ENCODE measurements at regions not wholly inside any gene's neighbourhood (a gene's known extent, or its start where the extent isn't known, plus 50 kb on each side); places are given as distances from the start of the nearest gene placed in this dataset.

DNA sequence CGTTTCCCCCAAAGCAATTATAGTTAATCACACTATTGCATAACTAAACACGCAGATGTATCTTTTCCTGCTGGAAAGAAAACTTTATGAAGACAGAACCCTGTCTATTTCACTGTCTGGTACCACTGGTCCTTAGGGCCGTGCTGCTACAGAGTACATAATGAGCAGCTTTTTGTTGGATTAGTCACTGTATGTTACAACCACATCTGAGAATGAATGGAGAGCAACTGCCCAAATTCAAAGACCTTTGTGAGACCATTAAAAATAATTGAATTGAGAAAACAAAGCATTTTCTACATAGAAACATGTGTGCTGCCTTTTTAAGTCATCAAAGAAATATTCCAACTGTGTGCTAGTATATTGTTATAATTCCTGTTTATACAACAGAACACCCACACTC lies 111.3 kb upstream of the SORCS1 start:
- Histone ChIP-seq H3K4me1 (no peaks in the 10 kb centered on the region), H3K4me2 (no peak overlapping the region), H3K4me3 (no peak overlapping the region), H3K27ac (no peak overlapping the region), H3K9me3 (peaks cover 2% of the 10 kb centered on the region; the same call in 1 of the 3 replicates)
- FAIRE-seq, result no peak
- 1% methylated on average over 3 of the region's 3 CpGs for WGBS (ENCODE audit: missing lambda C conversion rate)
- CTCF ChIA-PET, result no interaction called here
- DNase-seq (ENCODE audit: low read depth in 1 of 2, low spot score in 1 of 2), result no peak
- ATAC-seq, result no peak
- POLR2A ChIA-PET, result no interaction called here
- TF ChIP-seq ZSCAN20 (CRISPR knock-in tag; IDR thresholded peaks at IDR 0.05), result no peak
- TF ChIP-seq CEBPB (IDR thresholded peaks at IDR 0.05), result no peak
- no peak for TF ChIP-seq KDM1A (IDR thresholded peaks at IDR 0.05; ENCODE audit: low read depth)

DNA sequence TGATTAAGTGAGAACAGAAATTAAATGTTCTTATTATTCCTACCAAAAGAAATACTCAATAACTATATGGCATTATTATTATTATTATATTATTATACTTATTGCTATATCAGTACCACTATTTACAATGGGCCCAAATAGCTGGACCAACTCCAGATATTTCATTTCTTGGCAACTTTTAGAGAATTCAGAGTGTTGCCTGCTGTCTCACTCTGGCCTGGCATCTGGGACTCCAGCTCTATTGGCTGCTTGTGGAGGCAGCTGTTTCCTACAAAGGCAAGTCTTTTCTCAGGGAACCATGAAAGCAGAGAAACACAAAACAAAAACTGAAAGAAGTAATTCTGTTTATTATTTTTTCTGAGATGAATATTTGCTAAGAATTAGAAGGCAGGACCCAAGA lies 105.1 kb upstream of the SORCS1 start:
- no peak for FAIRE-seq
- no peak overlapping the region for H3K4me3 ChIP-seq
- TF ChIP-seq, protein P1, sequence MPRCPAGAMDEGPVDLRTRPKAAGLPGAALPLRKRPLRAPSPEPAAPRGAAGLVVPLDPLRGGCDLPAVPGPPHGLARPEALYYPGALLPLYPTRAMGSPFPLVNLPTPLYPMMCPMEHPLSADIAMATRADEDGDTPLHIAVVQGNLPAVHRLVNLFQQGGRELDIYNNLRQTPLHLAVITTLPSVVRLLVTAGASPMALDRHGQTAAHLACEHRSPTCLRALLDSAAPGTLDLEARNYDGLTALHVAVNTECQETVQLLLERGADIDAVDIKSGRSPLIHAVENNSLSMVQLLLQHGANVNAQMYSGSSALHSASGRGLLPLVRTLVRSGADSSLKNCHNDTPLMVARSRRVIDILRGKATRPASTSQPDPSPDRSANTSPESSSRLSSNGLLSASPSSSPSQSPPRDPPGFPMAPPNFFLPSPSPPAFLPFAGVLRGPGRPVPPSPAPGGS (IDR thresholded peaks at IDR 0.05), result no peak
- TF ChIP-seq HOXB5 (CRISPR knock-in tag; IDR thresholded peaks at IDR 0.05) (no peak), POLR2A (IDR thresholded peaks at IDR 0.05; ENCODE audit: low read length) (no peak), NPAS2 (CRISPR knock-in tag; IDR thresholded peaks at IDR 0.05; ENCODE audit: borderline replicate concordance) (no peak), RCOR1 (IDR thresholded peaks at IDR 0.05; ENCODE audit: low read depth, low read length) (no peak), NR3C1 (IDR thresholded peaks at IDR 0.05) (no peak), MAFK (IDR thresholded peaks at IDR 0.05; ENCODE audit: partially characterized antibody) (no peak), MAZ (IDR thresholded peaks at IDR 0.05; ENCODE audit: borderline replicate concordance, low read depth, low read length) (no peak), RNF2 (IDR thresholded peaks at IDR 0.05; ENCODE audit: borderline replicate concordance, low read depth) (no peak)
- TF ChIP-seq, protein P2, sequence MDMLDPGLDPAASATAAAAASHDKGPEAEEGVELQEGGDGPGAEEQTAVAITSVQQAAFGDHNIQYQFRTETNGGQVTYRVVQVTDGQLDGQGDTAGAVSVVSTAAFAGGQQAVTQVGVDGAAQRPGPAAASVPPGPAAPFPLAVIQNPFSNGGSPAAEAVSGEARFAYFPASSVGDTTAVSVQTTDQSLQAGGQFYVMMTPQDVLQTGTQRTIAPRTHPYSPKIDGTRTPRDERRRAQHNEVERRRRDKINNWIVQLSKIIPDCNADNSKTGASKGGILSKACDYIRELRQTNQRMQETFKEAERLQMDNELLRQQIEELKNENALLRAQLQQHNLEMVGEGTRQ (IDR thresholded peaks at IDR 0.05), result no peak
- H3K27ac ChIP-seq, result no peak overlapping the region
- no peak overlapping the region for H3K4me2 ChIP-seq
- no peaks in the 10 kb centered on the region for H3K4me1 ChIP-seq
- no peaks in the 10 kb centered on the region for H3K9me3 ChIP-seq
- no peak for ATAC-seq
- POLR2A ChIA-PET, result no interaction called here
- CTCF ChIA-PET, result no interaction called here
- no peak for DNase-seq (ENCODE audit: low read depth in 1 of 2, low spot score in 1 of 2)

DNA sequence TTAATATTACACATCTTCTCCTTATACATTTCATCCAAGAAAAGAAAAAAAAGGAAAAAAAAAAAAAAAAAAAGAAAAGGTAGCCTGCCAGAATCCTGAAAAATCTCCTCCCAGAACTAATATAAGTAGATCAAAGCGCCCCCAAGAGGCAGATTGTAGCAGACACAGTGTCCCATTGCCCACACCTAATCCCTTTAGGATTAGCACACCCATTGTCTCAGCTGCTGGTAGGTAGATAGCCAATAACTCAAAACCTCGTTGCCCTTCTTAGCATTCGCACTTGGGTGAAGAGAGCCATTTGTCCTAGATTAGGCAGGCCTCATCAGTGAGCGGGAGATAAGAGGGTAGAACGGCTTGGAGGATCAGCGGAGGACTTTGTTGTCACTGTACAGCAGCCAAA lies 100.2 kb upstream of the SORCS1 start:
- 8% methylated on average over 6 of the region's 6 CpGs for WGBS (ENCODE audit: missing lambda C conversion rate)
- TF ChIP-seq TFCP2L1 (CRISPR knock-in tag; IDR thresholded peaks at IDR 0.05) (no peak), FOSB (CRISPR knock-in tag; IDR thresholded peaks at IDR 0.05) (no peak), KDM5A (IDR thresholded peaks at IDR 0.05) (no peak), HOXB13 (CRISPR knock-in tag; IDR thresholded peaks at IDR 0.05; ENCODE audit: low read depth) (no peak), EP300 (IDR thresholded peaks at IDR 0.05) (no peak)
- TF ChIP-seq, protein P2 (IDR thresholded peaks at IDR 0.05), result no peak
- Histone ChIP-seq H3K4me2 (no peak overlapping the region), H3K4me1 (no peaks in the 10 kb centered on the region), H3K4me3 (no peak overlapping the region), H3K27ac (no peak overlapping the region), H3K9me3 (no peaks in the 10 kb centered on the region)
- no peak for DNase-seq (ENCODE audit: low read depth in 1 of 2, low spot score in 1 of 2)
- ChIA-PET POLR2A (no interaction called here), CTCF (no interaction called here)
- FAIRE-seq, result no peak
- no peak for ATAC-seq

DNA sequence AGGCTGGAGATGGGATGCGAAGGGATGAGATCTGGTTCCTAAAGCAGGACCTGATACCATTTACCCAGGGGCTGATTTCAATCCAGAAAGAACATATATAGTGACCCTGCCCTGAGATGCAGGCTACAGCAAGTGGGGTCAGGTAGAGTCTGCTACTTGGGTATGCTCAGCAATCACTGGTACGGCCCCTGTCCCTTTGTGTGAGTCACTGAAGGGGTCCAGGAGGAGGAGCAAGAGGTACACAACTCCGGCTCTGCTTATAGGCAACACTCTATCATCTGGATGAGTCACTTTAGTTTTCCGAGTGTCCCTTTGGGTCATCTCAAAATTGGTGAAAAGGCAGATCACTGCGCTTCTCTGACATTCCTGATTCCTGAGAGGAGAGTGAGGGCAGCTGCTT lies 79.6 kb upstream of the SORCS1 start:
- WGBS (ENCODE audit: missing lambda C conversion rate), result 4% methylated on average over 5 of the region's 5 CpGs
- no peak overlapping the region for H3K27ac ChIP-seq
- no peaks in the 10 kb centered on the region; the same call in 2 of the 3 replicates for H3K9me3 ChIP-seq
- no peak overlapping the region for H3K4me2 ChIP-seq
- no peaks in the 10 kb centered on the region for H3K4me1 ChIP-seq
- ChIA-PET POLR2A (no interaction called here), CTCF (no interaction called here)
- TF ChIP-seq JUN (IDR thresholded peaks at IDR 0.05) (no peak), HOXA7 (CRISPR knock-in tag; IDR thresholded peaks at IDR 0.05) (no peak), RNF2 (IDR thresholded peaks at IDR 0.05; ENCODE audit: borderline replicate concordance, low read depth) (no peak), HDAC2 (IDR thresholded peaks at IDR 0.05) (no peak), FOSL2 (IDR thresholded peaks at IDR 0.05) (no peak), FOSL2 (CRISPR knock-in tag; IDR thresholded peaks at IDR 0.05) (no peak), EHF (CRISPR knock-in tag; IDR thresholded peaks at IDR 0.05) (no peak), CBX2 (IDR thresholded peaks at IDR 0.05; ENCODE audit: borderline replicate concordance, low read depth) (no peak)
- TF ChIP-seq, protein P3, sequence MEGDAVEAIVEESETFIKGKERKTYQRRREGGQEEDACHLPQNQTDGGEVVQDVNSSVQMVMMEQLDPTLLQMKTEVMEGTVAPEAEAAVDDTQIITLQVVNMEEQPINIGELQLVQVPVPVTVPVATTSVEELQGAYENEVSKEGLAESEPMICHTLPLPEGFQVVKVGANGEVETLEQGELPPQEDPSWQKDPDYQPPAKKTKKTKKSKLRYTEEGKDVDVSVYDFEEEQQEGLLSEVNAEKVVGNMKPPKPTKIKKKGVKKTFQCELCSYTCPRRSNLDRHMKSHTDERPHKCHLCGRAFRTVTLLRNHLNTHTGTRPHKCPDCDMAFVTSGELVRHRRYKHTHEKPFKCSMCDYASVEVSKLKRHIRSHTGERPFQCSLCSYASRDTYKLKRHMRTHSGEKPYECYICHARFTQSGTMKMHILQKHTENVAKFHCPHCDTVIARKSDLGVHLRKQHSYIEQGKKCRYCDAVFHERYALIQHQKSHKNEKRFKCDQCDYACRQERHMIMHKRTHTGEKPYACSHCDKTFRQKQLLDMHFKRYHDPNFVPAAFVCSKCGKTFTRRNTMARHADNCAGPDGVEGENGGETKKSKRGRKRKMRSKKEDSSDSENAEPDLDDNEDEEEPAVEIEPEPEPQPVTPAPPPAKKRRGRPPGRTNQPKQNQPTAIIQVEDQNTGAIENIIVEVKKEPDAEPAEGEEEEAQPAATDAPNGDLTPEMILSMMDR (IDR thresholded peaks at IDR 0.05), result no peak
- TF ChIP-seq, protein P4, sequence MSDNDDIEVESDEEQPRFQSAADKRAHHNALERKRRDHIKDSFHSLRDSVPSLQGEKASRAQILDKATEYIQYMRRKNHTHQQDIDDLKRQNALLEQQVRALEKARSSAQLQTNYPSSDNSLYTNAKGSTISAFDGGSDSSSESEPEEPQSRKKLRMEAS (IDR thresholded peaks at IDR 0.05), result no peak
- no peak overlapping the region for H3K4me3 ChIP-seq
- DNase-seq (ENCODE audit: low read depth in 1 of 2, low spot score in 1 of 2) (no peak), FAIRE-seq (no peak), ATAC-seq (no peak)
